ENCODE measurements at regions not wholly inside any gene's neighbourhood (a gene's known extent, or its start where the extent isn't known, plus 50 kb on each side); places are given as distances from the start of the nearest gene placed in this dataset.

DNA sequence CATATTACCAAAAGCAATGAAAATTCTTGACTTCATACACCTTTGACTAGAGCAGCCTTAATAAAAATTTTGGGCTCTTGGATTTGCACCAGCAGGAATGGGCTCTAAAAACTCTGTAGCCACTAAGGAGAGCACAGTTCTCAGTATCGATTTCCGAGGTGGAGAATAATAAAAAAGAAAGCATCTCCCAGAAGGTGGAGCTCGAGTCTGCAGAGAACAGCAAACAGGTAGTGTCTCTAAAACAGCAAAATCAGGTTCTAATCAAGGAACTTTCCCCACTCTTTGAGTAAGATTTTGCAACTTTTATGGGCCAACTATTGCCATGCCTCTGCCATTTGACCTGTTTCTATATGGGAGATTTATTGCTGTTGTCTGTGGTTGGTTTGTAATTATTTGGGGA, 258.7 kb upstream of the GPC6 start (continued):
- TF ChIP-seq, protein P1, sequence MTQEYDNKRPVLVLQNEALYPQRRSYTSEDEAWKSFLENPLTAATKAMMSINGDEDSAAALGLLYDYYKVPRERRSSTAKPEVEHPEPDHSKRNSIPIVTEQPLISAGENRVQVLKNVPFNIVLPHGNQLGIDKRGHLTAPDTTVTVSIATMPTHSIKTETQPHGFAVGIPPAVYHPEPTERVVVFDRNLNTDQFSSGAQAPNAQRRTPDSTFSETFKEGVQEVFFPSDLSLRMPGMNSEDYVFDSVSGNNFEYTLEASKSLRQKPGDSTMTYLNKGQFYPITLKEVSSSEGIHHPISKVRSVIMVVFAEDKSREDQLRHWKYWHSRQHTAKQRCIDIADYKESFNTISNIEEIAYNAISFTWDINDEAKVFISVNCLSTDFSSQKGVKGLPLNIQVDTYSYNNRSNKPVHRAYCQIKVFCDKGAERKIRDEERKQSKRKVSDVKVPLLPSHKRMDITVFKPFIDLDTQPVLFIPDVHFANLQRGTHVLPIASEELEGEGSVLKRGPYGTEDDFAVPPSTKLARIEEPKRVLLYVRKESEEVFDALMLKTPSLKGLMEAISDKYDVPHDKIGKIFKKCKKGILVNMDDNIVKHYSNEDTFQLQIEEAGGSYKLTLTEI (CRISPR knock-in tag; conservative IDR thresholded peaks at IDR 0.05) = no peak
- TF ChIP-seq ZNF598 (CRISPR knock-in tag; IDR thresholded peaks at IDR 0.05; ENCODE audit: borderline replicate concordance) = no peak
- no peak for TF ChIP-seq ZNF382 (CRISPR knock-in tag; IDR thresholded peaks at IDR 0.05; ENCODE audit: borderline replicate concordance)
- TF ChIP-seq STAG1 (CRISPR knock-in tag; IDR thresholded peaks at IDR 0.05) = peak; percentile 81
- TF ChIP-seq ZNF678 (CRISPR knock-in tag; IDR thresholded peaks at IDR 0.05) = no peak
- peak; percentile 62 for TF ChIP-seq CTCF (CRISPR knock-in tag; IDR thresholded peaks at IDR 0.05)
- TF ChIP-seq ZMAT3 (CRISPR knock-in tag; conservative IDR thresholded peaks at IDR 0.05) = no peak
- TF ChIP-seq ZNF841 (CRISPR knock-in tag; IDR thresholded peaks at IDR 0.05; ENCODE audit: borderline replicate concordance) = no peak
- TF ChIP-seq ZNF576 (CRISPR knock-in tag; IDR thresholded peaks at IDR 0.05) = no peak
- TF ChIP-seq ZSCAN29 (CRISPR knock-in tag; conservative IDR thresholded peaks at IDR 0.05) = no peak
- TF ChIP-seq ZNF101 (CRISPR knock-in tag; IDR thresholded peaks at IDR 0.05; ENCODE audit: borderline replicate concordance, low read depth) = no peak
- TF ChIP-seq TBL1XR1 (IDR thresholded peaks at IDR 0.05; ENCODE audit: borderline replicate concordance, low read length, partially characterized antibody) = no peak
- no peak for TF ChIP-seq ZFP82 (CRISPR knock-in tag; IDR thresholded peaks at IDR 0.05; ENCODE audit: borderline replicate concordance)
- TF ChIP-seq NPAS2 (CRISPR knock-in tag; IDR thresholded peaks at IDR 0.05; ENCODE audit: borderline replicate concordance) = no peak

Data from HepG2 (cell line).